SK-N-SH treated with all-trans-retinoic acid at 6 μM for 48 hours (cell line): ENCODE measurements at regions not wholly inside any gene's neighbourhood (a gene's known extent, or its start where the extent isn't known, plus 50 kb on each side); places are given as distances from the start of the nearest gene placed in this dataset.
A peak's percentile ranks its signal among the peaks of the same experiment; 100 is the strongest.

Experiments used
- ATAC-seq: fragments of 200-7000 bp; cut with Tn5 transposase; 3 replicates; pipeline ENCODE4 v1.9.1; 2020; ENCODE audit warnings: mild to moderate bottlenecking, moderate library complexity
- ARNTL ChIP-seq: fragments of 450-650 bp; formaldehyde crosslinking; IDR thresholded peaks from 2 replicates; pipeline ENCODE4 v1.5.0; 2020; ENCODE audit warnings: low read depth, mild to moderate bottlenecking, moderate library complexity, borderline replicate concordance
- BACH2 ChIP-seq: fragments of 250-450 bp; sonication (Bioruptor Pico); IDR thresholded peaks from 2 replicates; pipeline ENCODE4 v1.9.0; 2021; ENCODE audit warnings: mild to moderate bottlenecking, borderline replicate concordance
- CREB5 ChIP-seq: fragments of 250-450 bp; sonication (Bioruptor Pico); IDR thresholded peaks from 2 replicates; pipeline ENCODE4 v1.5.1; 2020; ENCODE audit warnings: low read depth, mild to moderate bottlenecking, moderate library complexity
- CSDC2 ChIP-seq: fragments of 250-450 bp; sonication (Bioruptor Pico); IDR thresholded peaks from 2 replicates; pipeline ENCODE4 v1.5.0; 2020; ENCODE audit warnings: mild to moderate bottlenecking, moderate library complexity
- CSRNP3 ChIP-seq: fragments of 250-450 bp; sonication (Bioruptor Pico); IDR thresholded peaks from 2 replicates; pipeline ENCODE4 v1.5.1; 2021; ENCODE audit warnings: mild to moderate bottlenecking, moderate library complexity
- ESRRG ChIP-seq: fragments of 250-450 bp; sonication (Bioruptor Pico); IDR thresholded peaks from 2 replicates; pipeline ENCODE4 v1.6.1; 2021; ENCODE audit warnings: mild to moderate bottlenecking
- ISL1 ChIP-seq: fragments of 250-450 bp; sonication (Bioruptor Pico); IDR thresholded peaks from 2 replicates; pipeline ENCODE4 v2.1.2; 2022; ENCODE audit warnings: mild to moderate bottlenecking, moderate library complexity
- PATZ1 ChIP-seq: fragments of 250-450 bp; sonication (Bioruptor Pico); IDR thresholded peaks from 2 replicates; pipeline ENCODE4 v1.8.0; 2020; ENCODE audit warnings: mild to moderate bottlenecking, moderate library complexity, borderline replicate concordance
- PPARA ChIP-seq: fragments of 250-450 bp; sonication (Bioruptor Pico); IDR thresholded peaks from 2 replicates; pipeline ENCODE4 v1.5.0; 2020; ENCODE audit warnings: mild to moderate bottlenecking, borderline replicate concordance
- RARB ChIP-seq: fragments of 250-450 bp; sonication (Bioruptor Pico); IDR thresholded peaks from 2 replicates; pipeline ENCODE4 v1.8.0; 2021; ENCODE audit warnings: mild to moderate bottlenecking, moderate library complexity
- SNAI2 ChIP-seq: fragments of 250-450 bp; sonication (Bioruptor Pico); IDR thresholded peaks from 2 replicates; pipeline ENCODE4 v1.5.0; 2020; ENCODE audit warnings: mild to moderate bottlenecking, moderate library complexity
- TCF4 ChIP-seq: fragments of 250-450 bp; sonication (Bioruptor Pico); IDR thresholded peaks from 2 replicates; pipeline ENCODE4 v1.8.0; 2021; ENCODE audit warnings: mild to moderate bottlenecking, moderate library complexity, borderline replicate concordance
- TOX ChIP-seq: fragments of 250-450 bp; sonication (Bioruptor Pico); IDR thresholded peaks from 2 replicates; pipeline ENCODE4 v1.8.0; 2021; ENCODE audit warnings: mild to moderate bottlenecking, moderate library complexity, borderline replicate concordance
- TSHZ2 ChIP-seq: fragments of 250-450 bp; sonication (Bioruptor Pico); IDR thresholded peaks from 2 replicates; pipeline ENCODE4 v1.5.0; 2020; ENCODE audit warnings: mild to moderate bottlenecking, moderate library complexity
- ZC3H10 ChIP-seq: fragments of 250-450 bp; sonication (Bioruptor Pico); IDR thresholded peaks from 2 replicates; pipeline ENCODE4 v1.5.1; 2021; ENCODE audit warnings: mild to moderate bottlenecking, moderate library complexity
- ZFP3 ChIP-seq: fragments of 250-450 bp; sonication (Bioruptor Pico); IDR thresholded peaks from 2 replicates; pipeline ENCODE4 v1.5.0; 2020; ENCODE audit warnings: mild to moderate bottlenecking, moderate library complexity
- ZFP30 ChIP-seq: fragments of 450-650 bp; formaldehyde crosslinking; IDR thresholded peaks from 2 replicates; pipeline ENCODE4 v1.5.0; 2022; ENCODE audit warnings: mild to moderate bottlenecking, moderate library complexity
- ZNF565 ChIP-seq: fragments of 450-650 bp; formaldehyde crosslinking; conservative IDR thresholded peaks from 2 replicates; pipeline ENCODE4 v1.5.0; 2020; ENCODE audit warnings: low read depth, mild to moderate bottlenecking, moderate library complexity
- ZNF70 ChIP-seq: fragments of 450-650 bp; formaldehyde crosslinking; IDR thresholded peaks from 2 replicates; pipeline ENCODE4 v1.5.0; 2020; ENCODE audit warnings: mild to moderate bottlenecking, moderate library complexity

GRCh38 chr19:30084390-30084819 lies 142.4 kb downstream of the URI1 start:
- no peak for ATAC-seq
- TF ChIP-seq CREB5: no peak
- 0 out of 2 replicates have a peak, but pooled peaks have one; percentile 20 for TF ChIP-seq TSHZ2 (CRISPR knock-in tag)

GRCh38 chr19:30085394-30085793 lies 143.4 kb downstream of the URI1 start:
- no peak for TF ChIP-seq ISL1
- TF ChIP-seq ARNTL (CRISPR knock-in tag): no peak
- no peak for TF ChIP-seq TOX (CRISPR knock-in tag)
- TF ChIP-seq PATZ1 (CRISPR knock-in tag): no peak
- TF ChIP-seq ESRRG: no peak
- TF ChIP-seq BACH2 (CRISPR knock-in tag): no peak
- no peak for TF ChIP-seq ZFP30
- TF ChIP-seq TCF4 (CRISPR knock-in tag): no peak
- TF ChIP-seq ZFP3: no peak
- TF ChIP-seq CSRNP3 (CRISPR knock-in tag): no peak
- TF ChIP-seq RARB (CRISPR knock-in tag): no peak
- TF ChIP-seq CREB5: no peak
- TF ChIP-seq, all 23 proteins: peak for 0

GRCh38 chr19:30086220-30086619 lies 144.2 kb downstream of the URI1 start:
- ATAC-seq: no peak
- TF ChIP-seq TCF4 (CRISPR knock-in tag) (no peak), ISL1 (no peak), TOX (CRISPR knock-in tag) (no peak), PPARA (CRISPR knock-in tag) (no peak), PATZ1 (CRISPR knock-in tag) (no peak), BACH2 (CRISPR knock-in tag) (no peak), CSDC2 (no peak), TSHZ2 (CRISPR knock-in tag) (no peak), ZNF565 (CRISPR knock-in tag) (no peak), SNAI2 (CRISPR knock-in tag) (no peak), CSRNP3 (CRISPR knock-in tag) (no peak), ZNF70 (CRISPR knock-in tag) (no peak), ZFP30 (no peak), ZC3H10 (CRISPR knock-in tag) (no peak), ESRRG (no peak)

More at GRCh38 chr19:30085394-30085793, 143.4 kb downstream of the URI1 start:
- no peak for ATAC-seq
